HG02623 (cell line): ENCODE measurements at regions not wholly inside any gene's neighbourhood (a gene's known extent, or its start where the extent isn't known, plus 50 kb on each side); places are given as distances from the start of the nearest gene placed in this dataset.

Source experiments
- ATAC-seq: cut with Tn5 transposase; IDR thresholded peaks from one replicate; pipeline ENCODE4 v1.9.1; 2021; ENCODE audit warnings: moderate library complexity; ENCODE audit not compliant: unreplicated experiment

DNA sequence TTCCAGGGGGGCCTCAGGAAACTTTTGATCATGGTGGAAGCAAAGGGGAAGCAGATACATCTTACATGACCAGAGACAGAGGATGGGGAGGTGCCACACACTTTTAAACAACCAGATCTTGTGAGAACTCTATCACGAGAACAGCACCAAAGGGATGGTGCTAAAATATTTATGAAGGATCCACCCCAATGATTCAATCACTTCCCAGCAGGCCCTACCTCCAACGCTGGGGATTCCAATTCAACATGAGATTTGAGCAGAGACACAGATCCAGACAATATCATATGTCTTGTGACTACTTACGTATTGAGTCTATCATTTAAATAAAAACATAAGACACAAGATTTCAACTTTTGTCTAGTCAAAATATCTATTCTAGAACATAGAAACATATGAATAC, 351.9 kb downstream of the EPM2A start:
- no peak for ATAC-seq

DNA sequence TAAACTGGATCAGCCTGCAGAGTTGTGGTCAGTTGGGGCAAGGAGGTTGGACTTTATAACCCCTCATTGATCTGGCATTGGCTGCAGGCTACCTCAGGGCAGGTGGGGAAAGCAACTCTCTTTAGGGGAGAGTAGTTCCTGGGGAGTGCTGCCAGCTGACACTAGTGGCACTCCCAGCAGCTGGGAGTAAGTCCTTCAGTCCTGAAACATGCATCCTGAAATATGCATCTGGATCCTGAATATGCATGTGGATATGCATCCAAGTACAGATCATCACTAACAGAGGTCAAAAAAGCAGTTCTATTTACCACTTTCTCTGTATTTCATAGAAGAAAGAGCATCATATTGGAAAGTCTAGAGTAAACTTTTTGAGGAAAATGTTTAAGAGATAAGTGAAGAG, 350.8 kb downstream of the EPM2A start:
- ATAC-seq, result no peak

DNA sequence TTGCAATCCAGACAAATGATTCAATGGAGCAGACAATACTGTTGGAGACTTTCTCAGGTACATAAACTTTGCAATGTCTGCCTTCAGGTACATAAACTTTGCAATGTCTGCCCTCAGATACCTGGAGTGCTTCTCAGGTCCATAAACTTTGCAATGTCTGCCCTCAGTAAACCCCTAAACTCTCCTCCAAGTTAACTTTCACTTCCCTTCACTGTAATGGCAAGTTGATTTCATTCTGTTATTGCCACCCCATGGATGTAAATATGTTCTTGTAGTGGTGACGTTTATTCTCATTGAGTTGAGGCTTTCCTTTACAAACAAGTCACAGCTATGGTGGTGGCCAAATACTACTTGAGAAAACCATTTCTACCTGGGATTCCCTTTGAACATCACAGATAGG, 338.8 kb downstream of the EPM2A start:
- ATAC-seq, result no peak

DNA sequence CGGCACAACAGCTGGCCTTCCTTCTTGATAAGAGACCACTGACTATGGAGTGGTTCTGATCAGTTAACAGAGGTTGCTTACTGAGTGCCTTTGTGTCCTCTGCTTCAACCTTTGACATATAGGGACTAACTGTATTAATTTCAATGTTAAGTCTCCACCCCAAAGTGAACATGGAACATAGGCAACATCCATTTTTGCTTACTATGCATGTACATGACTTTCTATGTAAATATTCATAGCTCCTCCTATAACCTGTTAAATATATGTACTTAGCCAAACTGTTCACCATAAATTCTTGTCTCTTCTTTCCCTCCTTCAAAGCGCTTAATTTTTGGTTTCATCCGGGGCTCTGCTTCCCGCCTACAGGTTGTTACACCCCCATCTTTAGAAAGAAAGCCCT, 334.8 kb downstream of the EPM2A start:
- ATAC-seq, result no peak

DNA sequence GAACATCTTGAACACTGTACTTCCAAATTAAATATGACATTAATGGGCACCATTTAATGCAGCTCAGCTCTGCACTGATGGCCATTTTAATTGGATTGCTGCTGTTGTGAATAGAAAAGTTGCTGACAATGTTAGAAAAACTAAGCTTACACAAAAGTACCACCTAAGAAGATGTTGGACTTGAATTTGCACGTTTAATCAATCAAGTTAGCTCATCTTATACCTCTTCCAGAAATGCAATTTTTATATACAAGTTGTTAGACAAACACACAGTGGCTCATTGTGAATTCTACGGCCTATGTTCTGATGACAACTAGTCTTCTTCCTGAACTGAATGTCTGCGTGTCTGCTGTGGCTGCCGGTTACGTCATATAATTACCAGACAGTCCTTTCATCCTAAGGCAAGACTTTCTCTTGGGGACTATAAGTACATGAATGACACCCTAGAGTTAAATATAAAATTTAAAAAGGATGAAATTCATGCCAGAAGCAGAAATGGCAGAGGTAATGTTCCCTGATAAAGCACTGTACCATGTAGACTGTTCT, 330.2 kb downstream of the EPM2A start:
- no peak for ATAC-seq

DNA sequence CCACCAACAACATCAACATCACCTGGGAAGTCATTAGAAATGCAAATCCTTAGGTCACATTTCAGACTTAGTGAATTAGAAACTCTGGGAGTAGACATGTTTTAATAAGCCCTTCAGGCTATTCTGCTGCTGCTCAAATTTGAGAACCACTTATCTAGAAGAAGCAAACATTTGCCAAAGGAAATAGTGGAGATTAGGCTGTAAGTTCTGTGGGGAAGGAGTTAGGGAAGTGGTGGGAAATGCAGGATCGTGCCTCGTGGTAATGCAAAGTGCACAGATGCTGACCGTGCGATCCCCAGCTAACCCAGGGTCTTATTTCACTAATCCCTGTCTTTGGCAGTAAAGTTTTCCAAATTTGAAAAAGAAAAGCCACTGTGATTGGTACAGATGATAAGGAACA, 328.5 kb downstream of the EPM2A start:
- ATAC-seq, result no peak

DNA sequence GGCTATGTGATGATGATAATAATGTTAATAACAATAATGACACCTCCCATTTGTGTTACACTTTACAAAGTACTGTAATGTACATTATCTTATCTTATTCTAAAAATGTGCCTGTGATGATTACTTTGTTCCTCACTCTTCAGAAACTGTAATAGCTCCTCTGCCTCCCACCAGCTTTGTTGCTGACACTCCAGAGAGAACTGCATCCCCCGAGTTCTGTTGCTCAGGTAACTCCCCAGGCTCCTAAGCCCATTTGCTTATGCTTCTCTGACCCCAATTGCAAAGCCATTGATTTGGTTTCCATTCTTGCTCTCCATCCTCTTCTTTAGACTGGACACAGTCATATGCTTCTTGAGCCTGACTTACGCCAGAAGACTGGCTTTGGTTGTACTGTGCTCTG, 319.7 kb downstream of the EPM2A start:
- no peak for ATAC-seq

DNA sequence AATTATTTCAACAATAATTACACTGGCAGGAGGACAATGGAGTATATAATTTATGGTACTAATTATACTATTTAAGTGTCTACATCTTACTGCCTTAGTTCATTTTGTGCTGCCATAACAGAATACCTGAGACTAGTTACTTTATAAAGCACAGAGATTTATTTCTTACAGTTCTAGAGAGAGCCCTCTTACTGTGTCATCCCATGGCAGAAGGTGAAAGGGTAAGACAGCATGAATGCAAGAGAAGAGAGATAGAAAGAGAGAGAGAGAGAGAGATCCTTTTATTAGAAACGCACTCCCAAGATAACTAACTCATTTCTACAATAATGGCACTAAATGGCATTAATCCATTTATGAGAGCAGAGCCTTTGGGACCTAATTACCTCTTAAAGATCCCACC, 314.7 kb downstream of the EPM2A start:
- no peak for ATAC-seq

DNA sequence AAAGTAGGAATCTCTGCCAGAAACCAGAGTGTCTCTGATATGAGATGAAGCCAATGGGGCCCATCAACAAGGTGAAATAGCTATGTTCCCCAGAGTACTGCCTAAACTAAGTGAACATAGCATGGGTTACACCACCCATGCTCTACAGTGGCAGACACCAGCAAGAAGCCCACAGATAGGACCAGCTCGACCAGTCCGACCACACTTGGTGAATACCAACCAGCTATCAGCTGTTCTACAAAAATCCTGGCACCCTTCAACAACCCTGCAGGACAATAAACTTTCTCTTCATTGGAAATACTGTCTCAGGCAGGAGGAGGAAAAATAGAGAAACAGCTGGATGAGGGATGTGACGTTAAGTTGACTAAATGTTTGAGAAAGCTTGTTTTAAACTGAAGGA, 311.4 kb downstream of the EPM2A start:
- ATAC-seq, result no peak

DNA sequence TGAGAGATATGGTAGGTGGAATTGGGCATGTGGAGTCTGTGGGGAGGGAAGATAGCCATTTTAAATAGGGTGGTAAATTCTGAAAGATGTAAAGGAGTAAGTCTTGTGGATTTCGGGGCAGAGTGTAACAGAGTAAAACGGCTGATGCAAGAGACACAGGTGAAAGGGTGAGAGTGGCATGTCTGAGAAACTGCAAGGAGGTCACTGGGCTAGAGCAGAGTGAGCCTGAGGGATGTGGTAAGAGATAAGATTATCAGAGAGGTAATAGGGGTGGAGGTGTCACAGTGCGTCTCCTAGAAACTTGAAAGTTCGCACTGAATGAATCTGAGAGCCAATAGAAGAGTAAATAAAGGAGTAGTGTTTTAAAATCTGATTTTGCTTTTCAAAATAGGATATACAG, 308.1 kb downstream of the EPM2A start:
- no peak for ATAC-seq

DNA sequence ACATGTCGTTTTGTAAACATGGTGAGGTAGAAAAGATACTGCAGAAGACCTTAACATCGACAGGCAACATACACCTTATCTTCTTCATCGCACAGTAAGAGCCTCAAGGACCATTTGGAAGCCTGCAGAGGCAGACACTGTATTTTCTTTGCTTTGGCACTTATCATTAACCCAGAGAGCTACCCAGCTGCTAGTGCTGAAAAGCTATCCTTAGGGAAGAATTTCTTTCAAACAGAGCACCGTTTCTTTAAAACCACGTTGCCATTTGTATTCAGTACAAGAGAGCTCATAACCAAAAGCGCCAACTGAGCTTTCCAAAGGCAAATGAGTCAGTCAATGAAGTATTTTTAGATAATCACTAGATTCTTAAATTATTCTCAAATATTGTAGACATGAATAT, 306.6 kb downstream of the EPM2A start:
- no peak for ATAC-seq

DNA sequence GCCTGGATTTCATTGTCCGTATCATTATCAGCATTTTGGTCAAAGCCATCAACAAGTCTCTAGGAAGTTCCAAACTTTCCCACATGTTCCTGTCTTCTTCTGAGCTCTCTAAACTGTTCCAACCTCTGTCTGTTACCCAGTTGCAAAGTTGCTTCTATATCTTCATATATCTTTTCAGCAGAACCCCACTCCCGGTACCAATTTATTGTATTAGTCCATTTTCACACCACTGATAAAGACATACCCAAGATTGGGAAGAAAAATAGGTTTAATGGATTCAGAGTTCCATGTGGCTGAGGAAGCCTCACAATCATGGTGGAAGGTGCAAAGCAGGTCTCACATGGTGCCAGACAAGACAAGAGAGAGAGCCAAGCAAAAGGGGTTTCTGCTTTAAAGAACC, 293.2 kb downstream of the EPM2A start:
- no peak for ATAC-seq

DNA sequence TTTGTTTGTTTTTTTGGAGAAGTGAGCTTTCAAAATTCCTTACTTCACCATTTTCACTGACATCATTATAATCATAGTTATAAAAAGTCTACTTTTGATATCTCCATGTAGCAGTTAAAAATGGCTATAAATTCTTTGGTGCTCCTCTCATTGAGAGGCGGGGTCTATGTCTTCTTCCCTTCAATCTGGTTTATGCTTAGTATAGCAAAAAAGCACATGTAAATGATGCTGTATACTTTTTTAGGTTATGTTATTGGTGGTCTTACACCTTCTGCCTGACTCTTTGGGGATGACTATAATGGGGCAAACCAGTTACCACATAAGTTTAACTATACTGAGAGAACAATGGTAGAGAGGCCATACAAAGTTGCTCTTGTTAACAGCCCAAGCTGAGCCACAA, 289.6 kb downstream of the EPM2A start:
- ATAC-seq, result no peak

DNA sequence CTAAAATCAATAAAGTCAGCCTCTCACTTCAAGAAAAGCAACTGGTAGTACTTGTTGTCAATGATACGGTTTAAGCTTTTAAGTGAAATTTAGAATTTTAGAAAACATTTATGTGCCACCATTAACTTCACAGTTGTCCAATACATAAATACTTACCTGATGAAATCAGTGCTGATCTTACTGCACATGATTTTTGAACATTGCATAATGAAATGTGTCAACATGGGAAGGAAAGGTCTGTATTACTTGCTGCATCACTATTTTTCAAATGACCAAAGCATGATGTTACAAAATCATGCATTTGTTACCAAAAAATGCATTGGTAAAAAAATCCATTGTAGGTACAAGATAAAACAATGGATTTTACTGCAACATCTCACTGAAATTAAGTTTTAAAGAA, 284.3 kb downstream of the EPM2A start:
- ATAC-seq, result no peak

DNA sequence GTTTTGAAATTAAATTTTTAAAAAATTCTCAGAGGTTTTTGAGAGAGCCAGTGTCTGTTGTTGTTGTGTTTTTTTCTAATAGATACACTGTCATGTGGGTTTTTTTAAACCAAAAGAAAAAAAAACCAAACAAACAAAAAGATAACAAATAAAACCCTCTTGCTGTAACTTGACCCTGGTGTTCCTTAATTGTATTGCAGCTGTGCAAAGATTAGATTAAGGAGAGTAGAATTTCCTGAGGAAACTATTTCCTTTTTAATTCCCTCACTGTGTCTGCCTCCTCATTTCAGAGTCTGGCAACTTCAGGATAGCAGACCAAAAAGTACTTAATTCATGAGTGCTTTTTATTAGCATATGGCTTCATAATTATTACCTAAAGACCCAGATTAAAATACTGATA, 281.9 kb downstream of the EPM2A start:
- ATAC-seq, result no peak

DNA sequence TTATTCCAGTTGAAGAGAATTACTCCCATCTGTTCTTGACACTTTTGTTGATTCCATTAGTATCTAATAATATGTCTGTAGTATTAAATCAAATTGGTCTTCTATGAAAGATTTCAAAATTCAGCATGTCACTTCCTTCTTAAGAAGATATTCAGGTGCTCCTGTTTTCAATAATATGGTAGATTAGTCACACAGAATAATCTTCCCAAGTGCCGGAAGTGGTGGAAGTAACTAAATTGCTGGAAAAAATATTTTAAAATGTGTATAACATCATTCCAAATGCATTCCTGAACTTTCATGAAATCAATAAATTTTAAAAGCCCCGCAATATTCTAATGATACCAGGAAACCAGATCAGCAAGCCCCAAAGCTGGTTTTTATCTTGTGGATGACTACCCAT, 281.3 kb downstream of the EPM2A start:
- no peak for ATAC-seq

DNA sequence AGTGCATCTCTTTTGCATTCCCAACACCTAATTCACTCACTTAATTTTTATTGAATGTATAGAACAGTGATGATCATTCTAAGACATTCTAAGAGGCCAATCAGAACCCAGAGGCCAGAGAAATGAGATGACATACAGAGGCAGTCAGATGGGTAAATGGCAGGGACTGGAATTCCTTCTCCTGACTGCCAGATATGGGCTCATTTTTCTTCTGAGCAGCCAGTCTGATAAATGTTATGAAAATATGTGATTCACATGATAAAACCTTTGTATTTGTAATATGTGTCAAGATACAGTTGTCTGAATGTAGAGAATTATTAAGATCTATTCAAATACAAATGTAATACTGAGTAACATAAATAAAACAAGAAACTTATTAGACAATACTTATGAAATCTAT, 277.8 kb downstream of the EPM2A start:
- ATAC-seq, result no peak

DNA sequence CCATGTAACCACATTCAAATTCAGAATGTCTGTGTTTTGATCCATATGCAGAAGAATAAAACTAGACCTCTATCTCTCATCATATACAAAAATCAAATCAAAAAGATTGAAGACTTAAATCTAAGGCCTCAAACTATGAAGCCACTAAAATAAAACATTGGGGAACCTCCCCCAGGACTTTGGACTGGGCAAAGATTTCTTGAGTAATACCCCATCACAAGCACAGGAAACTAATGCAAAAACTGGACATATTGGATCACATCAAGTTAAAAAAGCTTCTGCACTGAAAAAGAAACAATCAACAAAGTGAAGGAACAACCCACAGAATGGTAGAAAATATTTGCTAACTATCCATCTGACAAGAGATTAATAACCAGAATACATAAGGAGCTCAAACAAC, 266.8 kb downstream of the EPM2A start:
- no peak for ATAC-seq

DNA sequence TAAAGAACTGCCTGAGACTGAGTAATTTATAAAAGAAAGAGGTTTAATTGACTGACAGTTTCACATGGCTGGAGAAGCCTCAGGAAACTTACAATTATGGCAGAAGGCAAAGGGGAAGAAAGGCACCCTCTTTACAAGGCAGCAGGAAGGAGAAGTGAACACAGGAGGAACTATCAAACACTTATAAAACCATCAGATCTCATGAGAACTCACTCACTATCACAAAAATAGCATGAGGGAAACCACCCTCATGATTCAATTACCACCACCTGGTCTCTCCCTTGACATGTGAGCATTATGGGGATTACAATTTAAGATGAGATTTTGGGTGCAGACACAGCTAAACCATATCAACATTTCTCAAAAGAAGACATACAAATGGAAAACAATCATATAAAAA, 266.3 kb downstream of the EPM2A start:
- no peak for ATAC-seq

DNA sequence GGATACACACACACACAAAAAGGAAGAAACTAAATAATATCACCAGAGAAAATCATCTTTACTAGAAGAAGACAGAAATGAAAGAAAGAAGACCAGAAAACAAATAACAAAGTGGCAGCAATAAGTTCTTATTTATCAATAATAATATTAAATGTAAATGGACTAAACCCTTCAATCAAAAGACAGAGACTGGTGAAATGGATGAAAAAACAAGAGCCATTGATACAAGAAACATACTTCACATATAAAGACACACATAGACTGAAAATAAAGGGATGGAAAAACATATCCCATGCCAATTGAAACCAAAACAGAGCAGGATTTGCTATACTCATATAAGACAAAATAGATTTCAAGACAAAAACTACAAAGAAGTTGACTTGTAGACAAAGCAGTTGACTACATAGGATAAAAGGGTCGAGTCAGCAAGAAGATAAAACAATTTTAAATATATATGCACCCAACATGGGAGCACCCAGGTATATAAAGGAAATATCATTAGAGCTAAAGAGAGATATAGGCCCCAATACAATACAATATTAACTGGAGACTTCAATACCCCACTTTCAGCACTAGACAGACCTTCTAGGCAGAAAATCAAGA, 259.4 kb downstream of the EPM2A start:
- ATAC-seq, result no peak

DNA sequence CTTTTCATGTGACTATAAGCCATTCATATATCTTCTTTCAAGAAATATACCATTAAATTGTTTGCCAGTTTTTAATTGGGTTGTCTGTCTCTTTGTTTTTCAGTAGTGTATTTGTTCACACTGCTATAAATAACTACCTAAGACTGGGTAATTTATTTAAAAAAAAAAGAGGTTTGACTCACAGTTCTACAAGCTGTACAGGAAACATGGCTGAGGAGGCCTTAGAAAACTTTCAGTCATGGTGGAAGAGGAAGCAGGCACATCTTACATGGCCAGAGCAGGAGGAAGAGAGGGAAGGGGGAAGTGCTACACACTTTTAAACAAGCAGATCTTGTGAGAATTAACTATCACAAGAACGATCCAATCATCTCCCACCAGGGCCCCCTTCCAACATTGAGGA, 255.3 kb downstream of the EPM2A start:
- ATAC-seq, result no peak

DNA sequence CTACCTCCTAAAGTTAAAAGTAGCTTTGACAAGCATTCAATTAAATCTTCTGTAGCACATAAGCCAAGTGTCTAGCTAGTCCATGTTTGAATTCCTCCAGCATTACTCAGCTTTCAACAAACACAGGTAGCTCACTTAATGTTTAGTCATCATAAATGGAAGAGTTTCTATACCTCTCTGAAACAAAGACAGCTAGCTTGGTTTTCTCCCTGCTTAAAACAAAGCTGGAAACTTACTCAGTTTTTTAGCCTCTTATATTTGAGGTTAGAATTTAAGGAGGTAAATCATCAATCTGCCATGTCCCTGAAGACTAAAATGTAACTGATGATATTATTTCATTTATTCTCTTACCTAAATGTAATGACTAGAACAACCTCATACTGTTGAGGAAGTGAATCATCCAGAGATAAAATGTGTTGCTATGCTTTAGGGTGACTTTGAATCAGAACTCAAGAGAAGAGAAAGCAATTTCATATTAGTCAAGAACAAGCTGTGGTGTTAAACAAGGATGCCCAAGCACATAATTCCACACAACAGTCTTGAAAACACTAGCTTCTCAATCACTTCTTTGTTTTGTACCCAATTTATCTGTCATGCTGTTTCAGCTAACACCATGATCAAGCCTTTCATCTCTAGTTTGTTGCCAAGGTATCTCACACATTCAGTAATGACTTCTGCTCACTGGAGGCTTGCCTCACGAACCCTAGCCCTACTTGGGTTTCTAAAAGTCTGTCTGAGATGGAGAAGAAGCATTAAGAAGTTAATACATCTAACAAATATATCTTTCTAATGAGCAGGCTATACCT, 251.9 kb downstream of the EPM2A start:
- no peak for ATAC-seq

DNA sequence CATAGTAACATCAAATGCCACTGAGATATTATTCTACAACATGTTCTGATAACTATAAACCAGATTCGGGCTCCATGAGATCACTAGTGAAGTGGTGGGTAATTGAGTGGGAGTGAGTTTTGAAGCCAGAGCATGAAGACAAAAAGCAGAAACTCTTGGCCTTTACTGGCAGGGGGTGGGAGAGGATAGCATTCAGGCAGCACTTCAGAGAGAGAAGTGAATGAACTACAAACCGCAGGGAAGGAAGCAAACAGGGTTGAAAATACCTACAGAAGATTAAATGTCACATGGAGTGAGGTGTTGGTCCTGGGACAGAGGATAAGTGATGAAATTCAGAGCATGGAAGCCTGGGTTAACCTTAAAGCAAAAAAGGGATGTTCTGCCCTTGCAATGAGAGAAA, 250.0 kb downstream of the EPM2A start:
- ATAC-seq, result no peak
